ENCODE measurements at regions not wholly inside any gene's neighbourhood (a gene's known extent, or its start where the extent isn't known, plus 50 kb on each side); places are given as distances from the start of the nearest gene placed in this dataset.
A peak's percentile ranks its signal among the peaks of the same experiment; 100 is the strongest.

GRCh38 chr5:51544031-51544785 lies 161.0 kb downstream of the ISL1 start:
- H3K27ac ChIP-seq (ENCODE audit: poor library complexity, severe bottlenecking), result no peak overlapping the region
- ATAC-seq (ENCODE audit: low read depth), result no peak
- no peak for DNase-seq (ENCODE audit: low spot score)
- H3K9me3 ChIP-seq (ENCODE audit: severe bottlenecking), result no peaks in the 10 kb centered on the region
- no peak for TF ChIP-seq CTCF (IDR thresholded peaks at IDR 0.05; ENCODE audit: poor library complexity, severe bottlenecking)
- H3K36me3 ChIP-seq (ENCODE audit: low read depth), result no peaks in the 10 kb centered on the region
- no peak overlapping the region for H3K4me3 ChIP-seq (ENCODE audit: severe bottlenecking)
- H3K4me1 ChIP-seq (ENCODE audit: insufficient read depth, poor library complexity, severe bottlenecking), result no peaks in the 10 kb centered on the region
- H3K27me3 ChIP-seq (ENCODE audit: insufficient read depth, poor library complexity, severe bottlenecking), result no peaks in the 10 kb centered on the region

GRCh38 chr5:51556833-51557232 lies 173.6 kb downstream of the ISL1 start:
- no peaks in the 10 kb centered on the region for H3K4me1 ChIP-seq (ENCODE audit: insufficient read depth, poor library complexity, severe bottlenecking)
- no peak overlapping the region for H3K27ac ChIP-seq (ENCODE audit: poor library complexity, severe bottlenecking)
- DNase-seq (ENCODE audit: low spot score), result no peak
- no peak for TF ChIP-seq CTCF (IDR thresholded peaks at IDR 0.05; ENCODE audit: poor library complexity, severe bottlenecking)
- ATAC-seq (ENCODE audit: low read depth), result peak; percentile 68; the same call in 2 of the 3 replicates
- H3K4me3 ChIP-seq (ENCODE audit: severe bottlenecking), result no peak overlapping the region
- no peaks in the 10 kb centered on the region for H3K9me3 ChIP-seq (ENCODE audit: severe bottlenecking)
- H3K27me3 ChIP-seq (ENCODE audit: insufficient read depth, poor library complexity, severe bottlenecking), result no peaks in the 10 kb centered on the region
- no peaks in the 10 kb centered on the region for H3K36me3 ChIP-seq (ENCODE audit: low read depth)

GRCh38 chr5:51558682-51559081 lies 175.4 kb downstream of the ISL1 start:
- Histone ChIP-seq H3K36me3 (ENCODE audit: low read depth) (no peaks in the 10 kb centered on the region), H3K9me3 (ENCODE audit: severe bottlenecking) (no peaks in the 10 kb centered on the region), H3K27ac (ENCODE audit: poor library complexity, severe bottlenecking) (no peak overlapping the region), H3K4me3 (ENCODE audit: severe bottlenecking) (no peak overlapping the region), H3K4me1 (ENCODE audit: insufficient read depth, poor library complexity, severe bottlenecking) (no peaks in the 10 kb centered on the region), H3K27me3 (ENCODE audit: insufficient read depth, poor library complexity, severe bottlenecking) (no peaks in the 10 kb centered on the region)
- DNase-seq (ENCODE audit: low spot score) (no peak), ATAC-seq (ENCODE audit: low read depth) (no peak)
- TF ChIP-seq CTCF (IDR thresholded peaks at IDR 0.05; ENCODE audit: poor library complexity, severe bottlenecking), result no peak

GRCh38 chr5:51559339-51559738 lies 176.1 kb downstream of the ISL1 start:
- H3K4me3 ChIP-seq (ENCODE audit: severe bottlenecking), result no peak overlapping the region
- TF ChIP-seq CTCF (IDR thresholded peaks at IDR 0.05; ENCODE audit: poor library complexity, severe bottlenecking), result no peak
- no peak overlapping the region for H3K27ac ChIP-seq (ENCODE audit: poor library complexity, severe bottlenecking)
- no peaks in the 10 kb centered on the region for H3K36me3 ChIP-seq (ENCODE audit: low read depth)
- H3K27me3 ChIP-seq (ENCODE audit: insufficient read depth, poor library complexity, severe bottlenecking), result no peaks in the 10 kb centered on the region
- H3K9me3 ChIP-seq (ENCODE audit: severe bottlenecking), result no peaks in the 10 kb centered on the region
- DNase-seq (ENCODE audit: low spot score) (no peak), ATAC-seq (ENCODE audit: low read depth) (no peak)
- H3K4me1 ChIP-seq (ENCODE audit: insufficient read depth, poor library complexity, severe bottlenecking), result no peaks in the 10 kb centered on the region

- ATAC-seq (ENCODE audit: low read depth) (no peak), DNase-seq (ENCODE audit: low spot score) (no peak)
- TF ChIP-seq CTCF (IDR thresholded peaks at IDR 0.05; ENCODE audit: poor library complexity, severe bottlenecking), result no peak
- Histone ChIP-seq H3K36me3 (ENCODE audit: low read depth) (no peaks in the 10 kb centered on the region), H3K4me1 (ENCODE audit: insufficient read depth, poor library complexity, severe bottlenecking) (no peaks in the 10 kb centered on the region), H3K27me3 (ENCODE audit: insufficient read depth, poor library complexity, severe bottlenecking) (no peaks in the 10 kb centered on the region), H3K27ac (ENCODE audit: poor library complexity, severe bottlenecking) (no peak overlapping the region), H3K4me3 (ENCODE audit: severe bottlenecking) (no peak overlapping the region), H3K9me3 (ENCODE audit: severe bottlenecking) (no peaks in the 10 kb centered on the region)
Observed at GRCh38 chr5:51559921-51560658, 176.8 kb downstream of the ISL1 start.

Measured in RWPE2 (cell line).